ENCODE measurements at regions not wholly inside any gene's neighbourhood (a gene's known extent, or its start where the extent isn't known, plus 50 kb on each side); places are given as distances from the start of the nearest gene placed in this dataset.

DNA sequence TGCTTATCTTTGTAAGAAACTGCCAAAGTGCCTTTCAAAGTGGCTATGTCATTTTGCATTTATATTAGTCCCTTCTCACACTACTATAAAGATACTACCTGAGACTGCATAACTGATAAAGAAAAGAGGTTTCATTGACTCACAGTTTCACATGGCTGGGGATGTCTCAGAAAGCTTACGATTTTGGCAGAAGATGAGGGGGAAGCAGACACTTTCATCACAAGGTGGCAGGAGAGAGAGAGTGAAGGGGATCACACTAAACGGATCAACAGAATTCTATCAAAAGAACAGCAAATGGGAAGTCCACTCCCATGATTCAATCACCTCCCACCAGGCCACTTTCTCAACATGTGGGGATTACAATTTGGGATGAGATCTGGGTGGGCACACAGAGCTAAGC lies 1352.0 kb upstream of the B3GALT2 start:
- ChIA-PET RAD21 (ENCODE audit: low non-redundant PET in 1 of 2, low total read pairs in 2 of 2, uncharacterized antibody in 2 of 2, unreplicated experiment in 2 of 2) (no interaction called here), CTCF (no interaction called here), POLR2A (no interaction called here)
- no peak for TF ChIP-seq ZFX (IDR thresholded peaks at IDR 0.05)
- TF ChIP-seq RAD21 (IDR thresholded peaks at IDR 0.05; ENCODE audit: low read depth): peak; percentile 38
- TF ChIP-seq, protein P1, sequence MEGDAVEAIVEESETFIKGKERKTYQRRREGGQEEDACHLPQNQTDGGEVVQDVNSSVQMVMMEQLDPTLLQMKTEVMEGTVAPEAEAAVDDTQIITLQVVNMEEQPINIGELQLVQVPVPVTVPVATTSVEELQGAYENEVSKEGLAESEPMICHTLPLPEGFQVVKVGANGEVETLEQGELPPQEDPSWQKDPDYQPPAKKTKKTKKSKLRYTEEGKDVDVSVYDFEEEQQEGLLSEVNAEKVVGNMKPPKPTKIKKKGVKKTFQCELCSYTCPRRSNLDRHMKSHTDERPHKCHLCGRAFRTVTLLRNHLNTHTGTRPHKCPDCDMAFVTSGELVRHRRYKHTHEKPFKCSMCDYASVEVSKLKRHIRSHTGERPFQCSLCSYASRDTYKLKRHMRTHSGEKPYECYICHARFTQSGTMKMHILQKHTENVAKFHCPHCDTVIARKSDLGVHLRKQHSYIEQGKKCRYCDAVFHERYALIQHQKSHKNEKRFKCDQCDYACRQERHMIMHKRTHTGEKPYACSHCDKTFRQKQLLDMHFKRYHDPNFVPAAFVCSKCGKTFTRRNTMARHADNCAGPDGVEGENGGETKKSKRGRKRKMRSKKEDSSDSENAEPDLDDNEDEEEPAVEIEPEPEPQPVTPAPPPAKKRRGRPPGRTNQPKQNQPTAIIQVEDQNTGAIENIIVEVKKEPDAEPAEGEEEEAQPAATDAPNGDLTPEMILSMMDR (IDR thresholded peaks at IDR 0.05 in 2 of 3, conservative IDR thresholded peaks at IDR 0.05 in 1 of 3; ENCODE audit: borderline replicate concordance in 1 of 3, insufficient read depth in 1 of 3, low read depth in 2 of 3, low read length in 2 of 3): peak in 1 of 3 experiments; percentile 16; a peak in 1 of 6 replicates
- H3K9me2 ChIP-seq (ENCODE audit: insufficient read depth): no peaks in the 10 kb centered on the region
- BruUV-seq (replicated peaks): no TSS peak
- no peak overlapping the region for H3K27ac ChIP-seq (ENCODE audit: low read depth, low read length)
- no peaks in the 10 kb centered on the region for H3K27me3 ChIP-seq (ENCODE audit: insufficient read depth, low read length)
- no peaks in the 10 kb centered on the region for H3K9me3 ChIP-seq (ENCODE audit: control insufficient read depth in 1 of 2, insufficient read depth in 1 of 2, low read depth in 1 of 2, low read length in 2 of 2)
- H3K4me3 ChIP-seq (replicated peaks in 1 of 2; ENCODE audit: low read depth in 1 of 2, low read length in 2 of 2): no peak overlapping the region
- no peak overlapping the region for H3K4me2 ChIP-seq (ENCODE audit: low read length)
- DNase-seq (ENCODE audit: low read depth, low spot score) (no peak), ATAC-seq (no peak)
- H3K4me1 ChIP-seq (ENCODE audit: control insufficient read depth in 1 of 2, insufficient read depth in 2 of 2, low read length in 2 of 2): peaks cover 0 to 3% of the 10 kb centered on the region in 2 experiments; a peak in 1 of 4 replicates
- no peak overlapping the region for H2AFZ ChIP-seq (ENCODE audit: low read depth, low read length, poor library complexity, severe bottlenecking)
- no peaks in the 10 kb centered on the region for H3K79me2 ChIP-seq (ENCODE audit: insufficient read depth, low read length)
- intact Hi-C loops (cut with micrococcal nuclease): no loop called here
- H4K20me1 ChIP-seq (ENCODE audit: insufficient read depth): no peaks in the 10 kb centered on the region
- no peak overlapping the region for H3K9ac ChIP-seq (ENCODE audit: low read length)
- no peaks in the 10 kb centered on the region for H3K36me3 ChIP-seq (ENCODE audit: control insufficient read depth in 1 of 2, insufficient read depth in 2 of 2, low read length in 2 of 2)

DNA sequence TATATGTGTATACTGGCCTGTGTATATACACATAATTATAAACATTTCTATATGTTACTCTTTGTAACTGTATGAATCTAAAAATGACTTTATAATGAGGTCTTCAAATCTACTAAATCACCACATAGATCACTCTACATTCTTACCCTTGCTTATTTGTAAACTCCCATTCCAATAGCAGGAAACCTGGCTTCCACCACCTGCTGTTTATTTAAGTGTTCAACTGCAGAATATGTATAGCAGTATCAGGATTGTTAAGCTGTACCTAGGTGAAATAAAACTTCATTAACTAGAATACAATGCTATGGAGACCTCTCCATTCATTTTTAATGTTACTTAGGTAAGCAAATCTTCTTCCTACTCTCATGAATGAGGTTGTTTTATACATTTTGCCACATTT lies 1351.1 kb upstream of the B3GALT2 start:
- TF ChIP-seq POLR2AphosphoS5 (IDR thresholded peaks at IDR 0.05; ENCODE audit: low read depth, low read length): no peak
- TF ChIP-seq ZFX (IDR thresholded peaks at IDR 0.05): no peak
- no peak for TF ChIP-seq SIN3A (IDR thresholded peaks at IDR 0.05; ENCODE audit: low read depth)
- no peak for TF ChIP-seq ZNF274 (IDR thresholded peaks at IDR 0.05; ENCODE audit: low read depth, low read length)
- TF ChIP-seq EZH2 (IDR thresholded peaks at IDR 0.05): no peak
- no peak for TF ChIP-seq TCF7L2 (IDR thresholded peaks at IDR 0.05; ENCODE audit: borderline replicate concordance, extremely low read depth, insufficient read depth, insufficient read length)
- intact Hi-C loops (cut with micrococcal nuclease): no loop called here
- H3K9me2 ChIP-seq (ENCODE audit: insufficient read depth): no peaks in the 10 kb centered on the region
- H4K20me1 ChIP-seq (ENCODE audit: insufficient read depth): no peaks in the 10 kb centered on the region
- DNase-seq (ENCODE audit: low read depth, low spot score): no peak
- no peak overlapping the region for H3K27ac ChIP-seq (ENCODE audit: low read depth, low read length)
- ChIA-PET RAD21 (ENCODE audit: low non-redundant PET in 1 of 2, low total read pairs in 2 of 2, uncharacterized antibody in 2 of 2, unreplicated experiment in 2 of 2) (no interaction called here), POLR2A (no interaction called here), CTCF (no interaction called here)
- H2AFZ ChIP-seq (ENCODE audit: low read depth, low read length, poor library complexity, severe bottlenecking): no peak overlapping the region
- H3K4me3 ChIP-seq (replicated peaks in 1 of 2; ENCODE audit: low read depth in 1 of 2, low read length in 2 of 2): no peak overlapping the region
- H3K9me3 ChIP-seq (ENCODE audit: control insufficient read depth in 1 of 2, insufficient read depth in 1 of 2, low read depth in 1 of 2, low read length in 2 of 2): no peaks in the 10 kb centered on the region
- no TSS peak for BruUV-seq (replicated peaks)
- no peak overlapping the region for H3K9ac ChIP-seq (ENCODE audit: low read length)
- H3K79me2 ChIP-seq (ENCODE audit: insufficient read depth, low read length): no peaks in the 10 kb centered on the region
- H3K36me3 ChIP-seq (ENCODE audit: control insufficient read depth in 1 of 2, insufficient read depth in 2 of 2, low read length in 2 of 2): no peaks in the 10 kb centered on the region
- no peaks in the 10 kb centered on the region for H3K27me3 ChIP-seq (ENCODE audit: insufficient read depth, low read length)
- peaks cover 0 to 3% of the 10 kb centered on the region in 2 experiments; a peak in 1 of 4 replicates for H3K4me1 ChIP-seq (ENCODE audit: control insufficient read depth in 1 of 2, insufficient read depth in 2 of 2, low read length in 2 of 2)
- no peak for ATAC-seq
- no peak overlapping the region for H3K4me2 ChIP-seq (ENCODE audit: low read length)

Data from HCT116 (cell line).